Astrocyte (in vitro differentiated cells and primary cell): ENCODE measurements at regions not wholly inside any gene's neighbourhood (a gene's known extent, or its start where the extent isn't known, plus 50 kb on each side); places are given as distances from the start of the nearest gene placed in this dataset.
"Not testable (repeated sequence)": the region's sequence is repeated elsewhere in the genome, so short reads cannot be mapped to it uniquely, and the experiment has no call there.

Source experiments
- EZH2 ChIP-seq: IDR thresholded peaks from 2 replicates; pipeline ENCODE4 v1.6.1; 2012; ENCODE audit warnings: mild to moderate bottlenecking, low read length, inconsistent platforms; ENCODE audit not compliant: insufficient read depth
- TF ChIP-seq, protein P1 (sequence below): IDR thresholded peaks from 2 replicates; pipeline ENCODE4 v1.5.1; 2011; ENCODE audit warnings: low read depth, mild to moderate bottlenecking, inconsistent platforms, low read length, moderate library complexity; ENCODE audit not compliant: insufficient read depth

DNA sequence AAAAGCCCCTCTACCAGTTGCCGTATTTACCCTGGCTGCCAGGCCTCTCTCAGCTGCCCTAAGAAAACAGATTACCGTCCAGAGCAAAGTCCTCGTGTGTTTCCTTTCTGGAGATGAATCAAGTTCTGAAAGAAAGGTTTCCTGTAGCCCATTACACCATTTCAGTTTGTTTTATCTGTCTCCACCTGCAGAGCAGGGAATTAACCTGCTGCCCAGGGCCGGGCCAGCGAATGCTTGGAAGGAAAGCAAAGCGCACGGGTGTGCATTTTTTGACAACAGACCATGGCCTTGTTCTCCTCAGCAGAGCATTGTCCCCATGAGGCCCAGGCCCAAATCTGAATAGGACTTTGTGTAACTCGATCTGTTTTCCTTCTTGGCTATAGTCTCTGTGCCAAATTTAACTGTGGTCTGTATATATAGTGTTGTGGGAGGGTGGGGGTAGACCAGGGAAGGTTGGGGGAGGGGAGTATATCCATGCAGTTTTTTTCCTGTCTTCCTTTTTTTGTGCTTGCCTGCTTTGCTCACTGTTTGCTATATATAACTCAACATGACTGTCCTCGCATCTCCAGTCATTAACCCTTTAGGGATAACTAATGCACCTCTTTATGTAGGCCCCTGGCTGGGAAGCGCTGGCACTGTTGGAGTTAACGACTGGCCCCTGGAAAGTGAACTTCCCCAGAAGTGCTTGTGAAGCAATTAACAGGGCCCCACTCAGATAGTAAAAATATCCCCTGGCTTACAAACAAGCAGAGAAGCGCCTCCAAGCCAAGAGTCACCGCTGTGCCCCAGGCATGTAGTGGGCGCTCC, 174.3 kb upstream of the PLGLB2 start:
- not testable (repeated sequence) for TF ChIP-seq EZH2
- TF ChIP-seq, protein P1, sequence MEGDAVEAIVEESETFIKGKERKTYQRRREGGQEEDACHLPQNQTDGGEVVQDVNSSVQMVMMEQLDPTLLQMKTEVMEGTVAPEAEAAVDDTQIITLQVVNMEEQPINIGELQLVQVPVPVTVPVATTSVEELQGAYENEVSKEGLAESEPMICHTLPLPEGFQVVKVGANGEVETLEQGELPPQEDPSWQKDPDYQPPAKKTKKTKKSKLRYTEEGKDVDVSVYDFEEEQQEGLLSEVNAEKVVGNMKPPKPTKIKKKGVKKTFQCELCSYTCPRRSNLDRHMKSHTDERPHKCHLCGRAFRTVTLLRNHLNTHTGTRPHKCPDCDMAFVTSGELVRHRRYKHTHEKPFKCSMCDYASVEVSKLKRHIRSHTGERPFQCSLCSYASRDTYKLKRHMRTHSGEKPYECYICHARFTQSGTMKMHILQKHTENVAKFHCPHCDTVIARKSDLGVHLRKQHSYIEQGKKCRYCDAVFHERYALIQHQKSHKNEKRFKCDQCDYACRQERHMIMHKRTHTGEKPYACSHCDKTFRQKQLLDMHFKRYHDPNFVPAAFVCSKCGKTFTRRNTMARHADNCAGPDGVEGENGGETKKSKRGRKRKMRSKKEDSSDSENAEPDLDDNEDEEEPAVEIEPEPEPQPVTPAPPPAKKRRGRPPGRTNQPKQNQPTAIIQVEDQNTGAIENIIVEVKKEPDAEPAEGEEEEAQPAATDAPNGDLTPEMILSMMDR: not testable (repeated sequence)
